Neural progenitor cell (in vitro differentiated cells): ENCODE measurements at regions not wholly inside any gene's neighbourhood (a gene's known extent, or its start where the extent isn't known, plus 50 kb on each side); places are given as distances from the start of the nearest gene placed in this dataset.

Experiments used
- CTCF ChIP-seq: fragments of 200-600 bp; sonication (generic); IDR thresholded peaks from 2 replicates; pipeline ENCODE4 v1.5.1; 2017; ENCODE audit warnings: antibody characterized with exemption, mild to moderate bottlenecking
- EZH2 ChIP-seq: fragments of 200-600 bp; sonication (generic); IDR thresholded peaks from 2 replicates; pipeline ENCODE4 v1.6.1; 2017; ENCODE audit warnings: antibody characterized with exemption, mild to moderate bottlenecking, moderate library complexity
- EZH2phosphoT487 ChIP-seq: fragments of 200-600 bp; sonication (generic); IDR thresholded peaks from 2 replicates; pipeline ENCODE4 v1.6.1; 2017; ENCODE audit warnings: antibody characterized with exemption

- TF ChIP-seq CTCF (no peak), EZH2 (no peak), EZH2phosphoT487 (no peak)
Measured at GRCh38 chr13:93038187-93038586, 188.4 kb upstream of the GPC6 start.
